ENCODE measurements at regions not wholly inside any gene's neighbourhood (a gene's known extent, or its start where the extent isn't known, plus 50 kb on each side); places are given as distances from the start of the nearest gene placed in this dataset.

DNA sequence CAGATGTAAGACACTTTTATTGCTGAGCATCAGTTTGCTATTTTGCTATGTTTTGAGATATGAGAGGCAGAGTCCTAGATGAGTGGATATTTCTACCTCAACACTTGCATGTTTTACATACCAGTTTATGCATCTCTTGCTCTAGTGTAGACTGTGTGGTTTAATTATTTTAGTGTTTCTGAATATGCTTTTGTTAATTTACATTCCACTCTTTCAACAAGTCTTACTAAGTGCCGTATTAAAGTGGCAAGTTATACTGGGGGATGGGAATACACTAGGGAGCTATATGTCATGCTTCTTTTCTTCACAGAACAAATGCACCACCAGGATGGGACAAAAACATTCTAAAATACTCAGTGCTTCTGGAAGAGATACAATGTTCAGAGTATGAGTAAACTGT lies 507.7 kb upstream of the PRMT6 start:
- H3K4me3 ChIP-seq (ENCODE audit: low read depth, low read length), result no peak overlapping the region
- TF ChIP-seq, protein P1, sequence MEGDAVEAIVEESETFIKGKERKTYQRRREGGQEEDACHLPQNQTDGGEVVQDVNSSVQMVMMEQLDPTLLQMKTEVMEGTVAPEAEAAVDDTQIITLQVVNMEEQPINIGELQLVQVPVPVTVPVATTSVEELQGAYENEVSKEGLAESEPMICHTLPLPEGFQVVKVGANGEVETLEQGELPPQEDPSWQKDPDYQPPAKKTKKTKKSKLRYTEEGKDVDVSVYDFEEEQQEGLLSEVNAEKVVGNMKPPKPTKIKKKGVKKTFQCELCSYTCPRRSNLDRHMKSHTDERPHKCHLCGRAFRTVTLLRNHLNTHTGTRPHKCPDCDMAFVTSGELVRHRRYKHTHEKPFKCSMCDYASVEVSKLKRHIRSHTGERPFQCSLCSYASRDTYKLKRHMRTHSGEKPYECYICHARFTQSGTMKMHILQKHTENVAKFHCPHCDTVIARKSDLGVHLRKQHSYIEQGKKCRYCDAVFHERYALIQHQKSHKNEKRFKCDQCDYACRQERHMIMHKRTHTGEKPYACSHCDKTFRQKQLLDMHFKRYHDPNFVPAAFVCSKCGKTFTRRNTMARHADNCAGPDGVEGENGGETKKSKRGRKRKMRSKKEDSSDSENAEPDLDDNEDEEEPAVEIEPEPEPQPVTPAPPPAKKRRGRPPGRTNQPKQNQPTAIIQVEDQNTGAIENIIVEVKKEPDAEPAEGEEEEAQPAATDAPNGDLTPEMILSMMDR (IDR thresholded peaks at IDR 0.05; ENCODE audit: low read depth, low read length), result no peak

DNA sequence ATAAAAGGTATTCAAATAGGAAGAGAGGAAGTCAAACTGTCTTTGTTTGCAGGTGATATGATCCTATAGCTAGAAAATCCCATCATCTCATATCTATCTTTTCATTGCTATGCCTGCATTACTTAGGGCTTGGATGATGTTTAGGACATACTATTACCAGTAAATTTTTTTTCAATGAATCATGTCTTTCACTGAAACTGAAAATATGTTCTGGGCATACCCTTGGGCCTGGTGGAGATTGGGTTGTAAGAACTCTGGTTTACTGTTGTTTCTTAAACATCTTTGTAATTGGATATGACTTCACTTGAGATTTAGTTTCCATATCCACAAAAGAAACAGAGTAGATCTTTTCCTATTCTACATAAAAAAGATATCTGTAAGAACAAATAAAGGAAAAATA lies 502.2 kb upstream of the PRMT6 start:
- TF ChIP-seq, protein P1 (IDR thresholded peaks at IDR 0.05; ENCODE audit: low read depth, low read length), result no peak
- H3K4me3 ChIP-seq (ENCODE audit: low read depth, low read length), result no peak overlapping the region

DNA sequence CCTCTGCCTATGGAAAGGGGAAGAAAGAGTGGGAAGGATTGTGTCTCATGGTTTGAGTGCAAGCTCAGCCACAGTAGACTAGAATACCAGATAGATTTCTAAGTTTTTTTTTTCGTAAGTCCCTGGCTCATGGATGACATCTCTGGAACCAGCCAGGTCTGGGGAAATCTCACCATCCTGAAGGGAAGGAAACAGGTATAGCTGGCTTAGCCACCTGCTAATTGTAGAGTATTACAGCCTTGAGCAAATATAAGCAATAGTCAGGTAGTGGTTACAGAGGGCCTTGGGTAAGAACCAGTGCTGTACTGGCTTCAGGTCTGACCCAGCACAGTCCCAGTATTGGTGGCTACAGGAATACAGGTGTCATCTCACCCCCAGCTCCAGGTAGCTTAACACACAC lies 500.9 kb upstream of the PRMT6 start:
- no peak overlapping the region for H3K4me3 ChIP-seq (ENCODE audit: low read depth, low read length)
- TF ChIP-seq, protein P1 (IDR thresholded peaks at IDR 0.05; ENCODE audit: low read depth, low read length), result no peak

DNA sequence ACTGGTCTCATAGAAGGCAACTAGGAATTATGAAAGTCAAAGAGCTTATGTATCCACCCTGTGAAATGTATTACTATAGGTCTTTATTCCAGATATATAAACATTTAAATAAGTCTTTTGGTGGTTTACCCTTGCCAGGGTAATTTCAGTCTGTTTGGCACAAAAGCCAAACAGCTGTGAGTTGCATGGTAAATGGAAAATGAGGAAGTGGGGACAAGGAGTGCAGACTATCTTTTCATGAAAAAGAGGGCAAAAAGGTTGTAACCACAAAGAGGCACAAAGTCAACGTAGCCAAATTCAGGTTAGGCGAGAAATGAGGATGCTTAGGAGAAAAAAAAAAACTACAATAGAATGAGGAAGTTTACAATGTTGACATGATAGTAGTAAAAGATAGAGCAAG lies 492.3 kb upstream of the PRMT6 start:
- TF ChIP-seq, protein P1 (IDR thresholded peaks at IDR 0.05; ENCODE audit: low read depth, low read length), result no peak
- no peak overlapping the region for H3K4me3 ChIP-seq (ENCODE audit: low read depth, low read length)

DNA sequence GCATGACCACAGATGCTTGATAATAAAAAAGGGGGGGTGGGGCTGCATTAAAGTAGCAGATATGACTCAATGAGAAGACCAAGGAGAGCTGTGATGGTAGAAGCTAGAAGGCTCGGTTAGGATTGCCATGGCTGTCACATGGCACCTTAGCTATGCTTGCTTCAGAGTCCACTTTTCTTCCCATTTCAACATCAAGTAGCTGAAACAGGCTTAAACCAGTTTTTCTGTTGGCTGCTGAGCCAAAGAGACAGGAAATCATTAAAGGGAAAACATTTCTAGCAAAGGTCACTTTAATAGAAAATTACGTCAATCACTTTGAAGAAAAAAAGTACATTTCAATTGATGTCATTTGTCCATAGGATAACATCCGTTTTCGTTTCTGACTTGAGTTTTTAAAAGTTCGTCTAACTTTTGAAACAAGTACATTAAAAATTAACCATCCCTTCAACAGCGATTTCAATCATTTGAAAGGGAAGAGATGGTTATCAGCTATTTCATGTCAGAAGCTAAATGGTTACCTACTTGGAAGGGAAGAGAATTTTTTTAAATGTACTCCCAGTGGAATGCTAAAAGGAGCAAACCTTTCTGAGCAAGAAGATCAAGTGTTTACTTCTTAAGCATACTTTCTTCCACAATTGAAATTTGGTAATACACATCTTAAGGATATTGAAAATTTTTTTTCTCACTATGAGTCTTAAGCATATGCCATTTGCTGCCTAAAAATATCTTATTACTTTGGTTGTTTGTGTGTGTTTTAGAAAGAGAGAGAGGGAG lies 488.1 kb upstream of the PRMT6 start:
- H3K4me3 ChIP-seq (ENCODE audit: low read depth, low read length), result no peak overlapping the region
- TF ChIP-seq, protein P1 (IDR thresholded peaks at IDR 0.05; ENCODE audit: low read depth, low read length), result no peak

DNA sequence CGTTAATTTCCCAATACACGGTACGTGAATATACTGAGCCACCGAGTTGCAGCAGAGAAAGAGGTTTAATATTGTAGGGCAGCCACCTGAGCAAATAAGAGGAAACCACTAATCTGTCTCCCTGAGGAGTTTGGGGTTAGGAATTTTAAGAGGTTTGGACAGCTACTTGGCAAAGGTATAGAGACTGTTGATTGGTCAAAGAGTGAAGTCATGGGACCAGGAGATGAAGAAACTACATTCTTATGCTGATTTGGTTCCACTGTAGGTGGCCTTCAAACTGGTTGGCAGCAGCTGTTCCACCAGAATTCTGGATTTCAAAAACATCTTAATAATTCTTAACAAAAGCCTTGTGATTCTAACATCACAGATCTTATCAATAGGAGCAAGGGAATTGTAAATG lies 485.4 kb upstream of the PRMT6 start:
- TF ChIP-seq, protein P1 (IDR thresholded peaks at IDR 0.05; ENCODE audit: low read depth, low read length), result no peak
- H3K4me3 ChIP-seq (ENCODE audit: low read depth, low read length), result no peak overlapping the region

DNA sequence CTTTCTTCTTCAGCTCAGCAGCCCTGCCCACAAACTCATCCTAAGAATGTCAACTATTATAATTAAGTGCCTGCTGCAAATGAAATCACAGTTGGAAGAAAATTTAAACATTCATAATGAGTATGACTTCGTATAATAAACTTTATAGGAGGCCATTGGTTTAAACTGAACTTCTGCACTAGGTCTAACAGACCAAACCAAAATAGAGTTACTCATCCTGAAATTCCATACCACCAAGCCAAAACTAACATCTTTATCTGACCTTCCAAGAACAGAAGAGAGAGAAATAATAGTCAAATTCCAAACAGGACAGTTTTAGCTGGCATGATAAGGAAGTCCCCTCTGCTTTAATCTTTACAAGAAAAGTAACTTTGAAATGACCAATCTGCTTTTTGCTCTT lies 472.4 kb upstream of the PRMT6 start:
- no peak overlapping the region for H3K4me3 ChIP-seq (ENCODE audit: low read depth, low read length)
- TF ChIP-seq, protein P1 (IDR thresholded peaks at IDR 0.05; ENCODE audit: low read depth, low read length), result no peak
